ENCODE measurements at regions not wholly inside any gene's neighbourhood (a gene's known extent, or its start where the extent isn't known, plus 50 kb on each side); places are given as distances from the start of the nearest gene placed in this dataset.
"Not testable (repeated sequence)": the region's sequence is repeated elsewhere in the genome, so short reads cannot be mapped to it uniquely, and the experiment has no call there.

DNA sequence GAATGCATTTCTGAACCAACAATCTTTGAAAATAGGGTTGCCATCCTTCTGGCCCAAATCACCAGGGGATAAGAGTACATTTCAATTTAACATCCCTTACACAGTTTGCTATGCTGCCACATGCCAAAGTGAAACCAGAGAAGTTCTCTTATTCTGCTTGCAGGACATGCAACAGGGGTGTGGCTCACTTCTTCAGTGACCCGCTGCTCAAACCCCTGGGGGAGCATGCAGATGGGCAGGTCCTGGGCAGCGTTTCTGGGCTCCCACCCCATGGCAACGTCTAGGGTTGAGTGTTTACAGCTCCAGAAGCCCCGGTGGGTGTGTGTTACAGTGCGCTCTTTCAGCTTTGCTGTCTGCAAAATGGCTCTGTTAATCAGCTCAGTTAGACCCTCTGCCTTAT, 1306.3 kb upstream of the TMEM132C start:
- no peak overlapping the region for H3K9ac ChIP-seq (ENCODE audit: low read depth, low read length)

DNA sequence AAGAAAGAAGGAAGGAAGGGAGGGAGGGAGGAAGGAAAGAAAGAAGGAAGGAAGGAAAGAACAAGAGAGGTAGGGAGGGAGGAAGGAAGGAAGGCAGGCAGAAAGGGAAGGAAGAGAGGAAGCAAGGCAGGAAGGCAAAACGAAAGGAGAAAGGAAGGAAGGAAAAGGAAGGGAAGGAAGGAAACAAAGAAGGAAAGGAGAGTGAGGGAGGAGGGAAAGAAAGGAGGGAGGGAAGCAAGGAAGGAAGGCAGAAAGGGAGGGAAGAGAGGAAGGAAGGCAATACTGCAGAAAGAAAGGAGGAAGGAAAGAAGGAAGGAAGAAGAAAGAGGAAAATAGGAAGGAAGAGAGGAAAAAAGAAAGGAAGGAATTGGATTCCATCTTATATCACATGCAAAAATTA, 1303.1 kb upstream of the TMEM132C start:
- no peaks in the 10 kb centered on the region for H3K9me3 ChIP-seq (ENCODE audit: insufficient read depth, low read depth, low read length)
- no peak overlapping the region for H3K4me3 ChIP-seq (ENCODE audit: low read length)
- no peak overlapping the region for H3K9ac ChIP-seq (ENCODE audit: low read depth, low read length)
- H3K36me3 ChIP-seq (ENCODE audit: insufficient read depth, low read depth, low read length): no peaks in the 10 kb centered on the region
- H3K27me3 ChIP-seq (ENCODE audit: insufficient read depth, low read length): no peaks in the 10 kb centered on the region
- no peaks in the 10 kb centered on the region for H3K4me1 ChIP-seq (ENCODE audit: insufficient read depth, low read length)
- no peak overlapping the region for H3K27ac ChIP-seq (ENCODE audit: low read length)

More for the DNA sequence above, 1306.3 kb upstream of the TMEM132C start:
- no peaks in the 10 kb centered on the region for H3K36me3 ChIP-seq (ENCODE audit: insufficient read depth, low read depth, low read length)
- no peaks in the 10 kb centered on the region for H3K27me3 ChIP-seq (ENCODE audit: insufficient read depth, low read length)
- no peaks in the 10 kb centered on the region for H3K4me1 ChIP-seq (ENCODE audit: insufficient read depth, low read length)
- no peaks in the 10 kb centered on the region for H3K9me3 ChIP-seq (ENCODE audit: insufficient read depth, low read depth, low read length)
- no peak overlapping the region for H3K4me3 ChIP-seq (ENCODE audit: low read length)
- no peak overlapping the region for H3K27ac ChIP-seq (ENCODE audit: low read length)

DNA sequence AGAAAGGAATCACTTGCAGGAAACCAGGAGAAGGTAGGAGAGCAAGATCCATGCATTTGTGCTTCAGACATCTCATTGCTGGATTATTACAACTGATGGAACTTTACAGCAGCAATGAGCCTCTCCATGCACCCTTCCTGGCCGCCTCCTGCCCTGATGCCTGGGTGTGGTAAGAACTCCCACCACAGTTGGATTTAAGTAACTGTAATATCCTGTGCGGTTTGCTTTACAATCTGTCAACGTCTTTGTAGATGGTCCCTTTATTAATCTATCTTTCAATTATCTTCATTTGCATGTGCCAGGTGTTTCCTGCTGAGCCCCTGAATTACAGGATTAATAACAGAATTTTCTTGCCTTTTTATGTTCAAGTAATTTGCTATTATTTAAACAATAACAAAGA, 1300.5 kb upstream of the TMEM132C start:
- Histone ChIP-seq H3K27me3 (ENCODE audit: insufficient read depth, low read length) (no peaks in the 10 kb centered on the region), H3K4me3 (ENCODE audit: low read length) (no peak overlapping the region), H3K9me3 (ENCODE audit: insufficient read depth, low read depth, low read length) (no peaks in the 10 kb centered on the region), H3K27ac (ENCODE audit: low read length) (no peak overlapping the region), H3K9ac (ENCODE audit: low read depth, low read length) (no peak overlapping the region), H3K36me3 (ENCODE audit: insufficient read depth, low read depth, low read length) (no peaks in the 10 kb centered on the region), H3K4me1 (ENCODE audit: insufficient read depth, low read length) (no peaks in the 10 kb centered on the region)

DNA sequence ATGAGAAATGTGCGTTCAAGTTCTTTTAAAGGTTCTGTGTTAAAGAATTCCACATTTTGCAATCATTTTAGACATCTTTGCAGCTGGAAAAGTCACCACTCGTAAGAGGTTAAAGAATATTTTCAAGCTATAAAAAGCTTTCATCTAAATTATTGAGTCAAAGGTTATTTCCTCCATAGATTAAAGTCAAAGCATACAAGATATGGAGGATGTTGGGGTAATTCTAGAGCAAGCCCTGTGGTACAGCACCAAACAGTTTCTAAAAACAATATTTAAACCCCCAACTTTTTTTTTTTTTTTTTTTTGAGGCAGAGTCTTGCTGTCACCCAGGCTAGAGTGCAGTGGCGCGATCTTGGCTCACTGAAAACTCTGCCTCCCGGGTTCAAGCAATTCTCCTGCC, 1299.8 kb upstream of the TMEM132C start:
- Histone ChIP-seq H3K9me3 (ENCODE audit: insufficient read depth, low read depth, low read length) (no peaks in the 10 kb centered on the region), H3K27me3 (ENCODE audit: insufficient read depth, low read length) (no peaks in the 10 kb centered on the region), H3K9ac (ENCODE audit: low read depth, low read length) (no peak overlapping the region), H3K4me3 (ENCODE audit: low read length) (no peak overlapping the region), H3K27ac (ENCODE audit: low read length) (no peak overlapping the region), H3K4me1 (ENCODE audit: insufficient read depth, low read length) (no peaks in the 10 kb centered on the region), H3K36me3 (ENCODE audit: insufficient read depth, low read depth, low read length) (no peaks in the 10 kb centered on the region)

- no peak overlapping the region for H3K4me3 ChIP-seq (ENCODE audit: low read length)
- H3K9ac ChIP-seq (ENCODE audit: low read depth, low read length): no peak overlapping the region
Observed at GRCh38 chr12:126974779-126975178, 1292.2 kb upstream of the TMEM132C start.

DNA sequence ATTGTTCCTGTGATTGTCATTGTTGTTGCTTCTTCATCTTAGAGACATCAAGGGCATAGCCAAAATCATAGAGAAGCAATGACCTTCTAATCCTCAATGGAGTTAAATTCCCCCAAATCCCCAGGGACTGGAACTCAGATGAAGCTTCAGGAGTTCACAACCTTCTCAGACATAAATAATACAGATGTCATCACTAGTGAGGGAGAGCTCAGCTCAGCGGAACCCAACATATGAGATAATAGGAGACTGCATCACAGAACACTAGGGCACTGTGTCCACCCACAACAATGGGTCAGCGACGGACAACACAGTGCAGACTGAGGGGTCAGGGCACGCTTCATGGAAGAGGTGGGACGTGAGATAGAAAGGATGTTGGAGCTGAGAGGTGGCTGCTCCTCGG, 1290.4 kb upstream of the TMEM132C start:
- Histone ChIP-seq H3K9me3 (ENCODE audit: insufficient read depth, low read depth, low read length) (no peaks in the 10 kb centered on the region), H3K27ac (ENCODE audit: low read length) (no peak overlapping the region), H3K27me3 (ENCODE audit: insufficient read depth, low read length) (no peaks in the 10 kb centered on the region), H3K4me1 (ENCODE audit: insufficient read depth, low read length) (no peaks in the 10 kb centered on the region), H3K4me3 (ENCODE audit: low read length) (no peak overlapping the region), H3K9ac (ENCODE audit: low read depth, low read length) (no peak overlapping the region), H3K36me3 (ENCODE audit: insufficient read depth, low read depth, low read length) (no peaks in the 10 kb centered on the region)

More at GRCh38 chr12:126974779-126975178, 1292.2 kb upstream of the TMEM132C start:
- no peaks in the 10 kb centered on the region for H3K36me3 ChIP-seq (ENCODE audit: insufficient read depth, low read depth, low read length)
- H3K9me3 ChIP-seq (ENCODE audit: insufficient read depth, low read depth, low read length): no peaks in the 10 kb centered on the region
- H3K4me1 ChIP-seq (ENCODE audit: insufficient read depth, low read length): no peaks in the 10 kb centered on the region
- no peaks in the 10 kb centered on the region for H3K27me3 ChIP-seq (ENCODE audit: insufficient read depth, low read length)
- H3K27ac ChIP-seq (ENCODE audit: low read length): no peak overlapping the region

- not testable (repeated sequence) for H3K36me3 ChIP-seq (ENCODE audit: insufficient read depth, low read depth, low read length); H3K9ac ChIP-seq (ENCODE audit: low read depth, low read length); H3K27me3 ChIP-seq (ENCODE audit: insufficient read depth, low read length); H3K4me3 ChIP-seq (ENCODE audit: low read length); H3K4me1 ChIP-seq (ENCODE audit: insufficient read depth, low read length); H3K27ac ChIP-seq (ENCODE audit: low read length)
- H3K9me3 ChIP-seq (ENCODE audit: insufficient read depth, low read depth, low read length): peaks cover 16% of the 10 kb centered on the region
Observed at GRCh38 chr12:126979564-126979963, 1287.4 kb upstream of the TMEM132C start.

GRCh38 chr12:126982707-126983106, 1284.3 kb upstream of the TMEM132C start:
- no peak overlapping the region for H3K27ac ChIP-seq (ENCODE audit: low read length)
- H3K36me3 ChIP-seq (ENCODE audit: insufficient read depth, low read depth, low read length): no peaks in the 10 kb centered on the region
- no peak overlapping the region for H3K9ac ChIP-seq (ENCODE audit: low read depth, low read length)
- no peaks in the 10 kb centered on the region for H3K27me3 ChIP-seq (ENCODE audit: insufficient read depth, low read length)
- no peak overlapping the region for H3K4me3 ChIP-seq (ENCODE audit: low read length)
- H3K9me3 ChIP-seq (ENCODE audit: insufficient read depth, low read depth, low read length): peaks cover 30% of the 10 kb centered on the region
- H3K4me1 ChIP-seq (ENCODE audit: insufficient read depth, low read length): no peaks in the 10 kb centered on the region

GRCh38 chr12:126983735-126984134, 1283.2 kb upstream of the TMEM132C start:
- H3K27me3 ChIP-seq (ENCODE audit: insufficient read depth, low read length); H3K4me3 ChIP-seq (ENCODE audit: low read length); H3K9ac ChIP-seq (ENCODE audit: low read depth, low read length); H3K4me1 ChIP-seq (ENCODE audit: insufficient read depth, low read length); H3K27ac ChIP-seq (ENCODE audit: low read length); H3K36me3 ChIP-seq (ENCODE audit: insufficient read depth, low read depth, low read length): not testable (repeated sequence)
- H3K9me3 ChIP-seq (ENCODE audit: insufficient read depth, low read depth, low read length): peaks cover 30% of the 10 kb centered on the region

DNA sequence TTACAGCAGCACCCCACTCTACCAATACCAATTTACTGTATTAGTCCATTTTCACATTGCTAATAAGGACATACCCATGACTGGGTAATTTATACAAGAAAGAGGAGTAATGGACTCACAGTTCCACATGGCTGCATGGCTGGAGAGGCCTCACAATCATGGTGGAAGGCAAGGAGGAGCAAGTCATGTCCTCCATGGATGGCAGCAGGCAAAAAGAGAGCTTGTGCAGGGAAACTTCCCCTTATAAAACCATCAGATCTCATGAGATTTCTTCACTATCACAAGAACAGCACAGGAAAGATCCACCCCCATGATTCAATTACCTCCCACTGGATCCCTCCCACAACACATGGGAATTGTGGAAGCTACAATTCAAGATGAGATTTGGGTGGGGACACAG, 1281.3 kb upstream of the TMEM132C start:
- not testable (repeated sequence) for H3K4me3 ChIP-seq (ENCODE audit: low read length); H3K36me3 ChIP-seq (ENCODE audit: insufficient read depth, low read depth, low read length); H3K27me3 ChIP-seq (ENCODE audit: insufficient read depth, low read length); H3K27ac ChIP-seq (ENCODE audit: low read length); H3K4me1 ChIP-seq (ENCODE audit: insufficient read depth, low read length); H3K9ac ChIP-seq (ENCODE audit: low read depth, low read length)
- H3K9me3 ChIP-seq (ENCODE audit: insufficient read depth, low read depth, low read length): peaks cover 30% of the 10 kb centered on the region

- Histone ChIP-seq H3K36me3 (ENCODE audit: insufficient read depth, low read depth, low read length) (no peaks in the 10 kb centered on the region), H3K27ac (ENCODE audit: low read length) (no peak overlapping the region), H3K27me3 (ENCODE audit: insufficient read depth, low read length) (no peaks in the 10 kb centered on the region; the same call in 1 of the 2 replicates), H3K4me3 (ENCODE audit: low read length) (no peak overlapping the region), H3K9ac (ENCODE audit: low read depth, low read length) (no peak overlapping the region), H3K4me1 (ENCODE audit: insufficient read depth, low read length) (no peaks in the 10 kb centered on the region), H3K9me3 (ENCODE audit: insufficient read depth, low read depth, low read length) (peaks cover 15% of the 10 kb centered on the region)
Observed at GRCh38 chr12:126989532-126989931, 1277.4 kb upstream of the TMEM132C start.

DNA sequence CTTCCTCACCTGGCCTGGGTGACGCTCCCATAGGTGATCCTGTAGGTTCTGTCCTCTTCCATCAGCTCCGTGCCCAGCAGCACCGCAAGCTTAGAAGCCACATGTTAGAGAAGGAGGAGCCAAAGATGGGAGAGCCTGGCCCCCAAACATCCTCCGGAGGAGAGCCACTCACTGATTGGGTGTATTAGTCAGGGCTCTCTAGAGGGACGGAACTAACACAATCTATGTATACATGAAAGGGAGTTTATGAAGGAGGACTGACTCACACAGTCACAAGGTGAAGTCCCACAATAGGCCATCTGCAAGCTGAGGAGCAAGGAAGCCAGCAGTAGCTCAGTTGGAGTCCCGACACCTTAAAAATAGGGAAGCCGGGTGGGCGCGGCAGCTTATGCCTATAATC, 1273.1 kb upstream of the TMEM132C start:
- no peak overlapping the region for H3K27ac ChIP-seq (ENCODE audit: low read length)
- no peak overlapping the region for H3K4me3 ChIP-seq (ENCODE audit: low read length)
- no peaks in the 10 kb centered on the region for H3K4me1 ChIP-seq (ENCODE audit: insufficient read depth, low read length)
- H3K9ac ChIP-seq (ENCODE audit: low read depth, low read length): no peak overlapping the region
- no peaks in the 10 kb centered on the region for H3K9me3 ChIP-seq (ENCODE audit: insufficient read depth, low read depth, low read length)
- H3K36me3 ChIP-seq (ENCODE audit: insufficient read depth, low read depth, low read length): no peaks in the 10 kb centered on the region
- no peaks in the 10 kb centered on the region; the same call in 1 of the 2 replicates for H3K27me3 ChIP-seq (ENCODE audit: insufficient read depth, low read length)

DNA sequence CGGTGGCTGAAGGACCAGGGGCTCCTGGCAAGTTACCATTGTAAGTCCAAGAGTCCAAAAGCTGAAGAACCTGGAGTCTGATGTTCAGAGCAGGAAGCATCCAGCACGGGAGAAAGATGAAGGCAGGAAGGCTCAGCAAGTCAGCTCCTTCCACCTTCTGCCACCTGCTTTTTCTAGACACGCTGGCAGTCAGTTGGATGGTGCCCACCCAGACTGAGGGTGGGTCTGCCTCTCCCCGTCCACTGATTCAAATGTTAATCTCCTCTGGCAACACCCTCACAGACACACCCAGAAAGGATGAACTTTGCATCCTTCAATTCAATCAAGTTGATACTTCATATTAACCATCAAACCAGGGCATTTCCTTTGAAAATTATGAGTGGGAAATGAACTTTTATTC, 1272.4 kb upstream of the TMEM132C start:
- Histone ChIP-seq H3K9ac (ENCODE audit: low read depth, low read length) (no peak overlapping the region), H3K4me3 (ENCODE audit: low read length) (no peak overlapping the region), H3K9me3 (ENCODE audit: insufficient read depth, low read depth, low read length) (no peaks in the 10 kb centered on the region), H3K4me1 (ENCODE audit: insufficient read depth, low read length) (no peaks in the 10 kb centered on the region), H3K27me3 (ENCODE audit: insufficient read depth, low read length) (no peaks in the 10 kb centered on the region; the same call in 1 of the 2 replicates), H3K27ac (ENCODE audit: low read length) (no peak overlapping the region), H3K36me3 (ENCODE audit: insufficient read depth, low read depth, low read length) (no peaks in the 10 kb centered on the region)

Measured in iPS-20b (cell line).